Activated naive CD4-positive, alpha-beta T cell treated with anti-CD3 and anti-CD28 coated beads, Interleukin-2, amount 10 ng/mL, durations not matched to agents 7 days and 5 days (primary cell): ENCODE measurements at regions not wholly inside any gene's neighbourhood (a gene's known extent, or its start where the extent isn't known, plus 50 kb on each side); places are given as distances from the start of the nearest gene placed in this dataset.

ENCODE experiments used
- CTCF ChIA-PET: fragments of 350-600 bp; sonication (Branson Sonifier 250); formaldehyde crosslinking; loops from one replicate; lab custom pipeline; 2021; ENCODE audit warnings: antibody characterized with exemption; lab: Charles Lee
- DNase-seq: peaks from one replicate; pipeline ENCODE4 v3.0.0-alpha.2; 2020
- H3K27ac Mint-ChIP-seq: one replicate; pipeline ENCODE4 v1.8.0; 2021; ENCODE audit warnings: mild to moderate bottlenecking, moderate library complexity, mixed read lengths
- H3K27me3 Mint-ChIP-seq: one replicate; pipeline ENCODE4 v1.8.0; 2021; ENCODE audit warnings: mild to moderate bottlenecking, mixed read lengths
- H3K36me3 Mint-ChIP-seq: one replicate; pipeline ENCODE4 v1.8.0; 2021; ENCODE audit warnings: mixed read lengths
- H3K4me1 Mint-ChIP-seq: one replicate; pipeline ENCODE4 v1.8.0; 2021; ENCODE audit warnings: mixed read lengths
- H3K4me3 Mint-ChIP-seq: one replicate; pipeline ENCODE4 v1.8.0; 2021; ENCODE audit warnings: mild to moderate bottlenecking, moderate library complexity, mixed read lengths
- H3K9me3 Mint-ChIP-seq: one replicate; pipeline ENCODE4 v1.8.0; 2021; ENCODE audit warnings: mixed read lengths

DNA sequence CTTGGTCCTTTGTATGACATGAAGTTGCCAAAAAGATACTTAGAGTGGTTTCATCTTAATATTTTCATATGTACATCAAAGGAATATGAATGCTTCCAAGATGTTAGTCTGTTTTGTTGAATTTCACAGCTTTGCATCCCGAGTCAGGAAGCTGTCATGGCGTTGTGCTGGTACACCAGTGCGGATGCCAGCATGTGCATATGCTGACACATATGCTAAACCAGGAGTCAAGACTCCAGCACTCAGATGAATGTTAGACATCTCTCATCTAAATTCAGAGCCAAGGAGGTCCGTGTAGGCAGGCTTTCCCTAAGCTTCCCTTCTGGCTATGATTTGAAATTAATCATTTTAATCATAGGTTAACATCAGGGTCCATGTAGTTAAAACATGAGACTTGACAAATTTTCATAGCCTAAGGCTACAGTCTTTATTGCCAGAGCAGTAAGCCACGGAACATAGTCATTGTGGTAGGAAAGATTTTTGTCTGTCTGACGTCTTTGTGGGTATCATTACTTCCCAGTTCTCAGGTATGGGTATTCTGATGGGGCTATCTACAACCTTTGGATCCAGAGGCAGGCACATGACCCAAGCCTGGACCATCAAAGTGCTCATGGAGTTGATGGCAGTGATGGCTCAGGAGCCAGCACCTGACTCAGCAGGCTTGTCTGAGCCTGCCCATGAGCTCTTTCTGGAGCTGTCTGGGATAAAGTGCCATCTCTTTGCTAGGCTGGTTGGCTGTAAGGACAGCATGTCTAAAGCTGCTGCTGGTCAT, 246.1 kb downstream of the KCNRG start:
- CTCF ChIA-PET: no interaction called here
- Mint-ChIP-seq H3K36me3 (peaks cover 4% of the 10 kb centered on the region), H3K9me3 (no peaks in the 10 kb centered on the region), H3K4me3 (no peak overlapping the region), H3K27ac (no peak overlapping the region), H3K4me1 (peaks cover 14% of the 10 kb centered on the region), H3K27me3 (peaks cover 27% of the 10 kb centered on the region)
- no peak for DNase-seq

DNA sequence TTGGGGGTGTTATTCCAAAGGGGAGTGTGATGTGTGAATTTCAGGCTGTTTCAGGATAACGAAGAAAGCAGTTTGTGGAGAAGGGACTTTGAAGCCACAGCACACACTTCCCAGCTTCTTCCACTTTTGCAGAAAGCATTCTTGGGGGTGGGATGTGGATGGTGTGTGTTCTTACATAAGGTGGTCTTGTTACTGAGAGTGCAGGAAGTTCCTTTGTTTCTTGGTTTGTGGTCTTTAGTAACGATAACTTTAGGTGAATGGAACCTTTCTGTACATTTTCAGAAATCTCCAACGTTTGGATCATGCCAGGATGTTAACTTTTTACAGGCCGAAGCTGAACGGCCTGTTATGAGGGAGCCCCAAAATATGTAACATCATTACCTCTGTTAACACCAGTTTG, 251.8 kb downstream of the KCNRG start:
- Mint-ChIP-seq H3K9me3 (no peaks in the 10 kb centered on the region), H3K27ac (no peak overlapping the region)
- CTCF ChIA-PET: interaction anchor here (0.9 kb wide), 1 partner anchor 22 kb away, joined by 3 read pairs; no protein-coding TSS in a partner anchor

DNA sequence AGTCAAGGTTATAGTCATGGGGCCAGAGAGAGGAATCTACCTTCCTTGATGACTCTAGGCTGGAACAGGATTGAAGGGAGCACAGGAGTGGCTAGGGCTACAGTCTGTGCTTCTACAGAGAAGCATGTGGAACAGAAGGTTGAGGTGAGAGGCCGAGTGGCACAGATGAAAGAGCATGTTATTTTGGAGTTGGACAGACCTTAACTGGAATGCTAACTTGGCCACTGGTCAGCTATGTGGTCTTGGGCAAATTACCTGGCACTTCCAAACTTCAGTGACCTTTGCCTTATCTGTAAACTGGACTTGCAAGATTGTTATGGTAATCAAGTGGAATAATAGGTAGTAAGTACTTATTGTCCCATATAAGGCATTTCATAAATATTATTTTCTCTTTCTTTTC, 252.7 kb downstream of the KCNRG start:
- Mint-ChIP-seq H3K27me3 (peaks cover 40% of the 10 kb centered on the region), H3K27ac (no peak overlapping the region), H3K36me3 (no peaks in the 10 kb centered on the region), H3K9me3 (no peaks in the 10 kb centered on the region), H3K4me1 (no peaks in the 10 kb centered on the region), H3K4me3 (no peak overlapping the region)
- CTCF ChIA-PET: no interaction called here
- no peak for DNase-seq

More for the DNA sequence above, 251.8 kb downstream of the KCNRG start:
- Mint-ChIP-seq H3K36me3 (no peaks in the 10 kb centered on the region), H3K27me3 (peaks cover 40% of the 10 kb centered on the region), H3K4me3 (no peak overlapping the region), H3K4me1 (no peaks in the 10 kb centered on the region)
- no peak for DNase-seq

DNA sequence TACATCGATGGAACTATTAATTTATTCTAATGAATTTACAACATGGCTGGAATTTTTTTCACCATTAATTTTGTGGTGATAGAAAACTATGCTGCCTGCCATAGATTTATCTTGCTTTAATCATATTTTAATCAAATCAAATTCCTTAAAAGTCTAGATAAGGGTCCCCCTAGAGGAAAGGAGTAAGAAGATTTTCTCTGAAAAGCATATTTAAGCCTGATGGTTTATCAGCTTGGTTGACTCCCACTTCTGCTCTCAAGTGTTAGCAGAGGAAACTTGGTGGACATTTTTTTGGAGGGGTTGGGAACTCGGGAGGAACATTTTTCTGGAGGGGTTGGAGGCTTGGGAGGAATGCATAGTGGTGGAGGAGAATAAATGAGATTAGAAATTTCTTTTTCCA, 253.3 kb downstream of the KCNRG start:
- Mint-ChIP-seq H3K4me3 (no peak overlapping the region), H3K27me3 (peaks cover 36% of the 10 kb centered on the region), H3K4me1 (no peaks in the 10 kb centered on the region), H3K27ac (no peak overlapping the region), H3K9me3 (no peaks in the 10 kb centered on the region), H3K36me3 (no peaks in the 10 kb centered on the region)
- no peak for DNase-seq
- CTCF ChIA-PET: no interaction called here

DNA sequence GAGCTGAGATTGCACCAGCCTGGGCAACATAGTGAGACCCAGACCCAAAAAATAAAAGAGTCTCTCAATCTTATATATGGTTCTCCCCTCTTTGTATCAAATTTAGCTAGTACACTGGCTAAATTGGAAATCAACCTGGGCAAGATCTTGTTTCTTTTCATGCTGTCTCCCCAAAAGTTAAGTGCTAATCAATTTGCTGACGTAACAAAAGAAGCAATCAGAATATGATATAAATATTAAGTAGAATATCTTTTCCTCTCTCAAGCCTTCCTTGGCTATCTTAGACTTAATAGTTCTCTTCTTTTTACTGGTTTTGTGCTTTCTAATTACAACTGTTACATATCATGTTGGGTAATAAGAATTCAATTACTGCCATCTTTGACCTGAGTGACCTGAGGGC, 258.9 kb downstream of the KCNRG start:
- Mint-ChIP-seq H3K27me3 (peaks cover 19% of the 10 kb centered on the region), H3K27ac (no peak overlapping the region), H3K36me3 (no peaks in the 10 kb centered on the region), H3K9me3 (peaks cover 3% of the 10 kb centered on the region), H3K4me3 (no peak overlapping the region), H3K4me1 (no peaks in the 10 kb centered on the region)
- CTCF ChIA-PET: no interaction called here
- DNase-seq: no peak

DNA sequence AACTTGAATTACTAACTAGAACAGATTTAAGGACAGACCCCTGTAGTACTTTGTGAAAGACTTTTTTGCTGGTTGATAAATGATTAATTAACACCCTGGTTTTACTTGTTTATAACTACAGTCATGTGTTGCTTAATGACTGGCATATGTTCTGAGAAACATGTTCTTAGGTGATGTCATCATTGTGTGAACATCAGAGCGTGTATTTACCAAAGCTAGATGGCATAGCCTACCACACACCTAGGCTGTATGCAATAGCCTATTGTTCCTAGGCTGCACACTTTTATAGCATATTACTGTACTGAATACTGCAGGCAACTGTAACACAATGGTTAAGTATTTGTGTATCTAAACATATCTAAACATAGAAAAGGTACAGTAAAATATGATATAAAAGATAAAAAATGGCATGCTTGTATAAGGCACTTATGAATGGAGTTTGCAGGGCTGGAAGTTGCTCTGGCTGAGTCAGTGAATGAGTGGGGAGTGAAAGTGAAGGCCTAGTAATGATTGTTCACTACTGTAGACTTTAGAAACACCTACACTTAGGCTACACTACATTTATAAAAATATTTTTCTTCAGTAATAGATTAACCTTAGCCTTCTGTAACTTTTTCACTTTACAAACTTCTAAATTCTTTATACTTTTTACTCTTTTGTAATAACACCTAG, 260.3 kb downstream of the KCNRG start:
- Mint-ChIP-seq H3K4me1 (no peaks in the 10 kb centered on the region), H3K4me3 (no peak overlapping the region), H3K27ac (no peak overlapping the region), H3K36me3 (no peaks in the 10 kb centered on the region), H3K9me3 (peaks cover 3% of the 10 kb centered on the region), H3K27me3 (peaks cover 19% of the 10 kb centered on the region)
- CTCF ChIA-PET: no interaction called here
- DNase-seq: no peak

DNA sequence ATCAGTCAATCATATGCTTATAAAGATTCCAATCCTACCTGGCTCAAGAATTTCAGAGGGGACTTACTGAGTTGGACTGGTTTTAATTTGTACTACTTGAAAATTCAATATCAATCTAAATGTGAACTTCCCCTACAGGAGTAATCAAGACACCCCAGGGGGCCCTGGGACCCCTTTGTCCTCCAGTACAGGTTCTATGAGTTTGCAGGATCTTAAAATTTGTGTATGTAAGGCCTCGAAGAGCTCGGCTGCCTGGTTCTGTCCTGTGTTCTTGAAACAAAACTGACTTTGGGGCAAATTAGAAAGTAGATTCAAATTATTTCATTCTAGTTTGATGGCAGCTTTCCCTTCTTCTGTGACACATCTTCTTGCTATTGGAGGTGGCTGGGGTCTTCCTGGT, 261.3 kb downstream of the KCNRG start:
- H3K36me3 Mint-ChIP-seq: no peaks in the 10 kb centered on the region
- H3K27ac Mint-ChIP-seq: no peak overlapping the region
- CTCF ChIA-PET: no interaction called here
- DNase-seq: no peak
- H3K27me3 Mint-ChIP-seq: peaks cover 9% of the 10 kb centered on the region
- H3K9me3 Mint-ChIP-seq: peaks cover 3% of the 10 kb centered on the region
- no peaks in the 10 kb centered on the region for H3K4me1 Mint-ChIP-seq
- H3K4me3 Mint-ChIP-seq: no peak overlapping the region

DNA sequence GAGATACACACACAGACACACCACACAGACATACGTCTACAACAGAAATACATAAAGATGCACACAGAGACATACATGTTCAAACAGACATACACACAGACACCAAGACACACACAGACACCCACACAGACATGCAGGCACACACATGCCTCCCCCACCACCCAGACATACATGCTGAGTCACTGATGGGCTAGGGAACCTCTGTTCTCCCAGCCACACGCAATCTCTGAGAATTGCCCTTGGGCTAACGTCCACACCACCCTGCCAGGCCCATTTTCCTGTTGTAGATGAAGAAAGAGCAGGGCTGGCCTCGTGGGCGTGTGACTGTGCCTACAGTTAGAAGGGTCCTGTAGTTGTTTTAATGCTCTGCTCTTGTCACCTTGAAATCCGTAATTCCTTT, 261.9 kb downstream of the KCNRG start:
- Mint-ChIP-seq H3K27me3 (peaks cover 11% of the 10 kb centered on the region), H3K4me3 (no peak overlapping the region), H3K9me3 (peaks cover 3% of the 10 kb centered on the region), H3K36me3 (no peaks in the 10 kb centered on the region), H3K4me1 (no peaks in the 10 kb centered on the region), H3K27ac (no peak overlapping the region)
- DNase-seq: no peak
- CTCF ChIA-PET: no interaction called here

DNA sequence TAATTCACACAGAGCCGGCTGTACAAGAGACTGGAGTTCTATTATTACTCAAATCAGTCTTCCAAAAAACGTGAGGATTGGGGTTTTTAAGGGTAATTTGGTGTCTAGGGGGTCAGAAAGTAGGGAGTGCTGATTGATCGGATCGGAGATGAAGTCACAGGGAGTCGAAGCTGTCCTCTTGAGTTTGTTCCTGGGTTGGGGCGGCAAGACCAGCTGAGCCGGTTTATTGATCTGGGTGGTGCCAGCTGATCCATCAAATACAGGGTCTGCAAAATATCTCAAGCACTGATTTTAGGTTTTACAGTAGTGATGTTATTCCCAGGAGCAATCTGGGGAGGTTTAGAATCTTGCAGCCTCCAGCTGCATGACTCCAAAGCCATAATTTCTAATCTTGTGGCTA, 262.7 kb downstream of the KCNRG start:
- H3K27me3 Mint-ChIP-seq: peaks cover 15% of the 10 kb centered on the region
- H3K9me3 Mint-ChIP-seq: peaks cover 3% of the 10 kb centered on the region
- no peak for DNase-seq
- H3K27ac Mint-ChIP-seq: no peak overlapping the region
- CTCF ChIA-PET: no interaction called here
- H3K36me3 Mint-ChIP-seq: no peaks in the 10 kb centered on the region
- H3K4me1 Mint-ChIP-seq: no peaks in the 10 kb centered on the region
- H3K4me3 Mint-ChIP-seq: no peak overlapping the region

DNA sequence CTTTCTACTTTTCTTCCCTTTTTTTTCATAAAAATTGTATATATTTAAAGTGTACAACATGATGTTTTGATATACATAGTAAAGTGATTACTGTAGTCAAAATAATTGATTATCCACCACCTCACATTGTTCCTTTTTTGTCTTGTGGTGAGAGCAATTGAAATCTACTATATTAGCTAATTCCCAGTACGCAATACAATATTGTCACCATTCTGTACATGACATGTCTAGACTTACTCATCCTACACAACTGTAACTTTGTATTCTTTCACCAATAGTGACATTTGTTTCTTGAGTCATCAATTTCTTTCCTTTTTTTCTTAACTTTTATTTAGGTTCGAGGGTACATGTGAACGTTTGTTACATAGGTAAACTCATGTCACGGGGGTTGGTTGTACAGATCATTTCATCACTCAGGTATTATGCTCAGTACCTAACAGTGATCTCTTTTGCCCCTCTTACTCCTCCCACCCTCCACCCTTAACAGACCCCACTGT, 265.2 kb downstream of the KCNRG start:
- H3K27me3 Mint-ChIP-seq: peaks cover 15% of the 10 kb centered on the region
- DNase-seq: no peak
- no peaks in the 10 kb centered on the region for H3K36me3 Mint-ChIP-seq
- peaks cover 3% of the 10 kb centered on the region for H3K9me3 Mint-ChIP-seq
- CTCF ChIA-PET: interaction anchor here (1.2 kb wide), 1 partner anchor 56 kb away, joined by 3 read pairs; no protein-coding TSS in a partner anchor
- no peak overlapping the region for H3K27ac Mint-ChIP-seq
- H3K4me3 Mint-ChIP-seq: no peak overlapping the region
- H3K4me1 Mint-ChIP-seq: peaks cover 14% of the 10 kb centered on the region

DNA sequence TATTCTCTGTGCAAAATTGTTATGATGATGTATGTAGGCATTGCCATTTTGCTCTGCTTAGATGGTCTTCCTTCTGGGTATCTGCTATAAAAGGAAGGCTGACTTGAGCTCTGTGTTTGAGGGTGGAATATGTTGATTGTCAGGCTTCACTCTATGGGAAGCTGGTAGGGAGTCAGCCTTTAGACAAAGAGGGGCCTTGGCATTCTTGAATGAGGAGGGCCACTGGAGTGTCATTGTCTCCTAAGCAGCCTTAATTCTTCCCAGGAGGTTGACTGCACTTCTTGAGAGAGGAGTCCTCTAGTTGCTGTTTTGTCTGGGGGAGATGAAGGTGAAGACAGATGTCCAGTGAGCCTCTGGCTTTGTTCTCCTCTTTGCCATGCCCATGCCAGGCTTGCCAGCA, 266.8 kb downstream of the KCNRG start:
- H3K27me3 Mint-ChIP-seq: peaks cover 15% of the 10 kb centered on the region
- H3K9me3 Mint-ChIP-seq: peaks cover 1% of the 10 kb centered on the region
- no peak overlapping the region for H3K4me3 Mint-ChIP-seq
- H3K27ac Mint-ChIP-seq: no peak overlapping the region
- H3K4me1 Mint-ChIP-seq: peaks cover 14% of the 10 kb centered on the region
- H3K36me3 Mint-ChIP-seq: no peaks in the 10 kb centered on the region
- DNase-seq: no peak
- CTCF ChIA-PET: no interaction called here

DNA sequence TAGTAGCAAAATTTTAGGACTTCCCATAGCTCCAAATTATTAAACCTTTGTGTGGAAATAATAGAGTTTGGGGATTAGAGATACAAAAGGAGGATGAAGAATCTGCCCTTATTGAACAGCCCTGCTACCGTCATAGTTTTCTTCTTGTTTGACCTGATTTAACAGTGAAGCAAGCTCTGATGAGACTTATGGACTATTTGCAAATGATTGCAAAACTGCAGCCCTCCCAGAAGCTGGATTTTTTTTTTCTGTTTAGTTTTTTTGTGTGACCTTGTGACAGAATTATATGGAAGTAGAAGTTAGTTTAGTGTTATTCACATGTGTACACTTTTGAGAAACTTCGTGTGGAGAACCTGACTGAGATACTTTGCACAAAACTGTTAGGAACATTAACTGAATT, 267.8 kb downstream of the KCNRG start:
- no peak overlapping the region for H3K4me3 Mint-ChIP-seq
- peaks cover 15% of the 10 kb centered on the region for H3K27me3 Mint-ChIP-seq
- DNase-seq: no peak
- no peak overlapping the region for H3K27ac Mint-ChIP-seq
- no peaks in the 10 kb centered on the region for H3K36me3 Mint-ChIP-seq
- CTCF ChIA-PET: no interaction called here
- no peaks in the 10 kb centered on the region for H3K9me3 Mint-ChIP-seq
- H3K4me1 Mint-ChIP-seq: peaks cover 14% of the 10 kb centered on the region

DNA sequence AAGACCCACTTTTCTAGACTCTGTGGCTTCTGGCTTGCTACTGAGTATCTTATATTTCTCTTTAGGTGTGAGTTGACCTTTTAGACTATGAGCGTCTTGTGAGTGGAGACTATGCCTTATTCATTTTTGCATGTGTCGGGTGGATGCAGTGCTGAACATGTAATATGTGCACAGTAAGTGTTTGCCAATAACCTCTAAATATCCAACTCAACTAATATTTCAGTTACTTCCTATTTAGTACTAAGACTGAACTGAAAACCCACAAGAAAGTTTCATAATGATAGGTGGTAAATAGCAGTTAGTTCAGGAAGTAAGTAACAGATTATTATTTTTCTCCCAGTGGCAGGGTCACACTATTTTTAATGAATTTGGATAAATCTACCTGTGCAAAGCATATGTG, 269.3 kb downstream of the KCNRG start:
- H3K4me3 Mint-ChIP-seq: no peak overlapping the region
- H3K9me3 Mint-ChIP-seq: no peaks in the 10 kb centered on the region
- DNase-seq: no peak
- H3K36me3 Mint-ChIP-seq: no peaks in the 10 kb centered on the region
- H3K27me3 Mint-ChIP-seq: peaks cover 17% of the 10 kb centered on the region
- CTCF ChIA-PET: no interaction called here
- no peak overlapping the region for H3K27ac Mint-ChIP-seq
- H3K4me1 Mint-ChIP-seq: peaks cover 14% of the 10 kb centered on the region

DNA sequence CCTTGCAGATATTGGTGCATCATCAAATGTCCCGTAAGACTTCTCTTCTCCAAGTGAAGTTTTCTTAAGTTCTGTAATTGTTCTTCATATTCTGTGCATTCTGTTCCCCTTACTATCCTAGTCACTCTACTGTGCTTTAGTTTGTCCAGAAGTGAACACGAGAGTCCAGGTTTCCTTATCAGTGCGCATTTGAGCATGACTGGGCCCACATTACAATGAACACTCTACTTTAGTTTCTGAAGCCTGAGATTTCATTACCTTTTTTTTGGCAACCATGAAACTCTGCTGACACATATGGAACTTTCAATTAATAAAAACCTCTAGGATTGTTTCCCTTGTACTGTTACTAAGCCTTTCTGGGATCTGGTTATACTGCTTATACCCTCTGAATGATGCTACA, 270.0 kb downstream of the KCNRG start:
- H3K4me1 Mint-ChIP-seq: peaks cover 14% of the 10 kb centered on the region
- H3K27ac Mint-ChIP-seq: no peak overlapping the region
- no peak overlapping the region for H3K4me3 Mint-ChIP-seq

DNA sequence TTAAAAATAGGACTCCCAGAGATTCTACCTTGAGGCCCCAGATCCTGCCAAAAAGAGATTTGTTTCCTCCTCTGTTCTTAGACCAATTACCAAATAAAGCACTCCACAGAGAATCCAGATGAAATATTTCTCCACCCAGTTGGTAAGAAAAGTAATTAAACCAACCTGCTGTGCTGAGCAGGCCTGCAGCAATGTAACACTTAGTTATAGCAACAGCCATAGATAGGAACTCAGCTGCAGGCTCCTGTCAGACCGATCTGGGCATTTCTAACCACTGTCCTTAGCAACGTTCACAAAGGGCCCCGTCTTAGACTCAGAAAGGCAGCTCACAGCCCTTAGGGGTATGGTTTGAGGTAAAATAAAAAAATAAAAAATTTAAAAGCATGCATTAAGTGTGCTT, 271.1 kb downstream of the KCNRG start:
- no peak overlapping the region for H3K27ac Mint-ChIP-seq
- H3K36me3 Mint-ChIP-seq: no peaks in the 10 kb centered on the region
- peaks cover 14% of the 10 kb centered on the region for H3K4me1 Mint-ChIP-seq
- H3K9me3 Mint-ChIP-seq: no peaks in the 10 kb centered on the region
- peaks cover 20% of the 10 kb centered on the region for H3K27me3 Mint-ChIP-seq
- no peak for DNase-seq
- CTCF ChIA-PET: no interaction called here
- H3K4me3 Mint-ChIP-seq: no peak overlapping the region

More for the DNA sequence above, 270.0 kb downstream of the KCNRG start:
- peaks cover 14% of the 10 kb centered on the region for H3K27me3 Mint-ChIP-seq
- H3K36me3 Mint-ChIP-seq: no peaks in the 10 kb centered on the region
- CTCF ChIA-PET: no interaction called here
- H3K9me3 Mint-ChIP-seq: no peaks in the 10 kb centered on the region
- DNase-seq: no peak
